IMR-90 (cell line): ENCODE measurements at regions not wholly inside any gene's neighbourhood (a gene's known extent, or its start where the extent isn't known, plus 50 kb on each side); places are given as distances from the start of the nearest gene placed in this dataset.

Experiments used
- ATAC-seq: fragments of 200-7000 bp; cut with Tn5 transposase; 2 replicates; pipeline ENCODE4 v1.9.1; 2020; ENCODE audit warnings: low read depth, mild to moderate bottlenecking, moderate library complexity
- BruUV-seq: library from RNA; stranded (reverse); fragments of 400-500 nt; replicated peaks from 2 replicates; lab custom pipeline; 2021; lab: Mats Ljungman, UMichigan
- CTCF ChIA-PET: fragments of 300-600 bp; formaldehyde crosslinking; extraction: SDS; loops from one replicate; lab custom pipeline; 2021; ENCODE audit warnings: antibody characterized with exemption; lab: Yijun Ruan, JAX
- POLR2A ChIA-PET: fragments of 300-600 bp; sonication (Branson Sonifier 250); formaldehyde crosslinking; loops from one replicate; lab custom pipeline; 2022; ENCODE audit warnings: antibody characterized with exemption; ENCODE audit not compliant: unreplicated experiment; lab: Charles Lee
- DNase-seq: peaks from one replicate; pipeline ENCODE4 v3.0.0; 2013
- H2AFZ ChIP-seq: replicated peaks from 2 replicates; pipeline ENCODE3; 2013; ENCODE audit warnings: low read length, mild to moderate bottlenecking; ENCODE audit not compliant: poor library complexity
- H2AK5ac ChIP-seq: 2 replicates; pipeline ENCODE4 v1.6.1; 2013; ENCODE audit warnings: low read depth, low read length, inconsistent platforms
- H2AK9ac ChIP-seq: replicated peaks from 2 replicates; pipeline ENCODE3; 2013; ENCODE audit warnings: mild to moderate bottlenecking, low read depth, low read length, moderate library complexity; ENCODE audit not compliant: poor library complexity
- H2BK120ac ChIP-seq: 2 replicates; pipeline ENCODE4 v1.6.1; 2013; ENCODE audit warnings: low read depth, low read length, inconsistent platforms
- H2BK15ac ChIP-seq: 3 replicates; pipeline ENCODE4 v1.6.1; 2013; ENCODE audit warnings: low read depth, low read length, inconsistent platforms
- H2BK20ac ChIP-seq: 2 replicates; pipeline ENCODE4 v1.6.1; 2013; ENCODE audit warnings: low read depth, mild to moderate bottlenecking, inconsistent platforms, low read length, moderate library complexity
- H2BK5ac ChIP-seq: 2 replicates; pipeline ENCODE4 v1.6.1; 2013; ENCODE audit warnings: mild to moderate bottlenecking, low read depth, low read length, inconsistent platforms; ENCODE audit not compliant: poor library complexity, severe bottlenecking
- H3K14ac ChIP-seq: replicated peaks from 2 replicates; pipeline ENCODE4 v1.6.1; 2013; ENCODE audit warnings: low read depth, low read length, inconsistent platforms
- H3K18ac ChIP-seq: 2 replicates; pipeline ENCODE4 v1.6.1; 2013; ENCODE audit warnings: low read depth, low read length, control low read depth
- H3K23ac ChIP-seq: 2 replicates; pipeline ENCODE4 v1.6.1; 2013; ENCODE audit warnings: low read depth, low read length, inconsistent platforms
- H3K27ac ChIP-seq: 2 replicates; pipeline ENCODE4 v1.5.1; 2013; ENCODE audit warnings: mild to moderate bottlenecking, control low read depth, low read length; ENCODE audit not compliant: insufficient read depth
- H3K27me3 ChIP-seq: 2 replicates; pipeline ENCODE4 v1.6.1; 2013; ENCODE audit warnings: low read length; ENCODE audit not compliant: control insufficient read depth, insufficient read depth
- H3K36me3 ChIP-seq: 2 replicates; pipeline ENCODE4 v1.6.1; 2013; ENCODE audit warnings: low read length, mixed read lengths; ENCODE audit not compliant: control insufficient read depth, insufficient read depth
- H3K4ac ChIP-seq: 2 replicates; pipeline ENCODE4 v1.6.1; 2013; ENCODE audit warnings: low read depth, low read length, inconsistent platforms
- H3K4me1 ChIP-seq: 2 replicates; pipeline ENCODE4 v1.6.1; 2013; ENCODE audit warnings: low read length, mixed read lengths; ENCODE audit not compliant: control insufficient read depth, insufficient read depth
- H3K4me2 ChIP-seq: 2 replicates; pipeline ENCODE4 v1.6.1; 2013; ENCODE audit warnings: low read depth, mild to moderate bottlenecking, control low read depth, low read length, moderate library complexity
- H3K4me3 ChIP-seq: 2 replicates; pipeline ENCODE4 v1.5.1; 2013; ENCODE audit warnings: low read depth, mild to moderate bottlenecking, control low read depth, low read length, moderate library complexity; ENCODE audit not compliant: insufficient read depth
- H3K56ac ChIP-seq: 2 replicates; pipeline ENCODE4 v1.6.1; 2013; ENCODE audit warnings: low read length, inconsistent platforms; ENCODE audit not compliant: insufficient read depth; ENCODE audit errors: extremely low read depth
- H3K79me1 ChIP-seq, 2 experiments: 2 replicates each; pipeline ENCODE4 v1.6.1; 2013; ENCODE audit warnings: low read length in 2 of 2, inconsistent platforms in 1 of 2, low read depth in 1 of 2
- H3K9ac ChIP-seq: 2 replicates; pipeline ENCODE4 v1.6.1; 2013; ENCODE audit warnings: low read depth, low read length, control low read depth
- H3K9me1 ChIP-seq: 2 replicates; pipeline ENCODE4 v1.6.1; 2013; ENCODE audit warnings: low read length, inconsistent platforms; ENCODE audit not compliant: insufficient read depth
- H3K9me3 ChIP-seq: 2 replicates; pipeline ENCODE4 v1.6.1; 2013; ENCODE audit warnings: low read length; ENCODE audit not compliant: control insufficient read depth, insufficient read depth
- H4K20me1 ChIP-seq: 2 replicates; pipeline ENCODE4 v1.6.1; 2013; ENCODE audit warnings: low read length, inconsistent platforms; ENCODE audit not compliant: insufficient read depth
- H4K5ac ChIP-seq: 2 replicates; pipeline ENCODE4 v1.6.1; 2013; ENCODE audit warnings: mild to moderate bottlenecking, low read depth, low read length, control low read depth
- H4K8ac ChIP-seq, 2 experiments: 2 replicates each; pipeline ENCODE4 v1.6.1; 2013; ENCODE audit warnings: low read depth in 2 of 2, low read length in 2 of 2, control low read depth in 1 of 2, inconsistent platforms in 1 of 2
- H4K91ac ChIP-seq: 2 replicates; pipeline ENCODE4 v1.6.1; 2013; ENCODE audit warnings: low read depth, low read length, inconsistent platforms; ENCODE audit not compliant: insufficient read depth
- CEBPB ChIP-seq: IDR thresholded peaks from 2 replicates; pipeline ENCODE4 v1.6.1; 2012; ENCODE audit warnings: low read depth, low read length, improper control_type of control experiment
- FOS ChIP-seq: fragments of 150-350 bp; IDR thresholded peaks from 2 replicates; pipeline ENCODE4 v1.6.1; 2016; ENCODE audit warnings: low read depth, low read length
- RCOR1 ChIP-seq: IDR thresholded peaks from 2 replicates; pipeline ENCODE4 v1.6.1; 2012; ENCODE audit warnings: mild to moderate bottlenecking, low read length, improper control_type of control experiment; ENCODE audit not compliant: insufficient replicate concordance
- RFX5 ChIP-seq: IDR thresholded peaks from 2 replicates; pipeline ENCODE4 v1.8.0; 2012; ENCODE audit warnings: low read depth, mild to moderate bottlenecking, low read length, moderate library complexity
- USF2 ChIP-seq: fragments of 150-350 bp; IDR thresholded peaks from 2 replicates; pipeline ENCODE4 v1.6.1; 2017; ENCODE audit warnings: mild to moderate bottlenecking, antibody characterized with exemption, low read length, low read depth
- WGBS, 2 experiments: methylation state at CpG; one replicate each; pipeline versions ENCODE4 v1.1.5 to v1.1.7; 2013; ENCODE audit warnings: missing lambda C conversion rate in 2 of 2; ENCODE audit not compliant: insufficient read length in 1 of 2; ENCODE audit errors: extremely low coverage in 2 of 2; 5-methylcytosine and 5-hydroxymethylcytosine counted together
- dilution Hi-C: fragments of 300-500 bp; cut with HindIII; formaldehyde crosslinking; loops from one replicate; pipeline ENCODE4 v1.14.3; 2018; ENCODE audit warnings: low sequenced_read_pairs; ENCODE audit not compliant: unreplicated experiment
- in situ Hi-C: fragments of 300-500 bp; cut with MboI; formaldehyde crosslinking; loops from 3 replicates; pipeline ENCODE4 v1.14.3; 2019; ENCODE audit warnings: low sequenced_read_pairs, inconsistent platforms, mixed read lengths
- intact Hi-C: fragments of 100-400 bp; cut with micrococcal nuclease; formaldehyde crosslinking; loops from 2 replicates; pipeline ENCODE4 v1.10.0; 2022

- Histone ChIP-seq H3K9me3 (peaks cover 43% of the 10 kb centered on the region), H3K18ac (no peak overlapping the region), H3K9me1 (no peaks in the 10 kb centered on the region), H2AFZ (no peak overlapping the region), H2BK15ac (no peak overlapping the region), H3K36me3 (no peaks in the 10 kb centered on the region), H4K8ac (no peak overlapping the region), H2AK9ac (no peak overlapping the region), H3K27me3 (no peaks in the 10 kb centered on the region), H3K23ac (no peak overlapping the region), H3K56ac (no peak overlapping the region), H2AK5ac (no peak overlapping the region), H3K14ac (no peak overlapping the region), H2BK20ac (no peak overlapping the region), H4K5ac (no peak overlapping the region), H4K91ac (no peak overlapping the region), H3K4me3 (no peak overlapping the region), H3K4ac (no peak overlapping the region), H2BK5ac (no peak overlapping the region), H4K20me1 (no peaks in the 10 kb centered on the region), H3K4me1 (no peaks in the 10 kb centered on the region), H3K79me1 (no peaks in the 10 kb centered on the region), H3K9ac (no peak overlapping the region), H3K4me2 (no peak overlapping the region), H2BK120ac (no peak overlapping the region), H3K27ac (no peak overlapping the region)
- no peak for ATAC-seq
- ChIA-PET POLR2A (no interaction called here), CTCF (no interaction called here)
- intact Hi-C loops (no loop called here), dilution Hi-C loops (no loop called here), in situ Hi-C loops (no loop called here)
- WGBS, 2 experiments, result 50% methylated on average over 2 of the region's 5 CpGs; no CpG with 5 or more reads in 1 of the 2 experiments
- TF ChIP-seq USF2, result no peak
- TF ChIP-seq CEBPB, result no peak
- TF ChIP-seq FOS, result no peak
- no peak for TF ChIP-seq RFX5
- no peak for TF ChIP-seq RCOR1
- DNase-seq, result no peak
- BruUV-seq, result no TSS peak
Observed at GRCh38 chr13:111551204-111551820, 230.9 kb downstream of the TEX29 start.
